HL-60 (cell line): ENCODE measurements at regions not wholly inside any gene's neighbourhood (a gene's known extent, or its start where the extent isn't known, plus 50 kb on each side); places are given as distances from the start of the nearest gene placed in this dataset.

ENCODE experiments used
- DNase-seq, 2 experiments: peaks; one replicate each; pipeline ENCODE4 v3.0.0-alpha.2; 2010 to 2020; ENCODE audit warnings: low read depth in 1 of 2, low spot score in 1 of 2
- H3K27ac ChIP-seq: fragments of 250-450 bp; sonication (Bioruptor Pico); replicated peaks from 2 replicates; pipeline ENCODE4 v1.5.1; 2020; ENCODE audit warnings: mild to moderate bottlenecking, moderate library complexity
- H3K27me3 ChIP-seq: fragments of 250-450 bp; sonication (Bioruptor Pico); 2 replicates; pipeline ENCODE4 v1.5.1; 2021; ENCODE audit warnings: mild to moderate bottlenecking, moderate library complexity; ENCODE audit not compliant: insufficient read depth, poor library complexity, severe bottlenecking
- H3K4me3 ChIP-seq: replicated peaks from 2 replicates; pipeline ENCODE4 v1.5.1; 2011; ENCODE audit warnings: mild to moderate bottlenecking, control low read depth, low read length; ENCODE audit not compliant: insufficient read depth
- CTCF ChIP-seq: IDR thresholded peaks from one replicate; pipeline ENCODE4 v1.5.1; 2011; ENCODE audit warnings: low read length, control low read depth, inconsistent platforms; ENCODE audit not compliant: insufficient read depth
- GABPA ChIP-seq: IDR thresholded peaks from 2 replicates; pipeline ENCODE4 v1.6.1; 2012; ENCODE audit warnings: low read depth
- POLR2AphosphoS5 ChIP-seq: IDR thresholded peaks from 2 replicates; pipeline ENCODE4 v1.6.1; 2012; ENCODE audit warnings: low read depth
- REST ChIP-seq: IDR thresholded peaks from 2 replicates; pipeline ENCODE4 v1.6.1; 2012; ENCODE audit warnings: low read depth; ENCODE audit not compliant: insufficient replicate concordance
- SPI1 ChIP-seq: IDR thresholded peaks from 2 replicates; pipeline ENCODE4 v1.6.1; 2012; ENCODE audit warnings: low read depth, mild to moderate bottlenecking, borderline replicate concordance

- no peak overlapping the region for H3K4me3 ChIP-seq
- no peak for TF ChIP-seq GABPA
- TF ChIP-seq SPI1, result no peak
- TF ChIP-seq POLR2AphosphoS5, result no peak
- no peak for TF ChIP-seq CTCF
- no peak for TF ChIP-seq REST
- H3K27me3 ChIP-seq, result no peaks in the 10 kb centered on the region
- no peak overlapping the region for H3K27ac ChIP-seq
- DNase-seq, result no peak
Measured at GRCh38 chr13:73664851-73665250, 469.4 kb downstream of the KLF12 start.

DNA sequence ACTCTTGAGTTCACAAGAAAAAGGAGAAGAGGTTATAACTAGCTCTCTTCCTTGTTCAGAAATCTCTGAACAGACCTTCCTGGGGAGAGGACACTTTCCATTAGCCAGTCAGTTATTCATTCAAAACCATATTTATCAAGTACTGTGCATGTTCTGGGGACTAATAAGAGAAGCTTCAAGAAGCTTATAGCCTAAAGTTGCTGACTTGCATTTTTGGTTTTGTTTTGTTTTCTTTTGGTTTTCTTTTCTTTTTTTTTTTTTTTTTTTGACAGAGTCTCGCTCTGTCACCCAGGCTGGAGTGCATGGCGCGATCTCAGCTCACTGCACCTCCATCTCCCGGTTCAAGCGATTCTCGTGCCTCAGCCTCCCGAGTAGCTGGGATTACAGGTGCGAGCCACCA lies 471.4 kb downstream of the KLF12 start:
- no peaks in the 10 kb centered on the region for H3K27me3 ChIP-seq
- TF ChIP-seq GABPA (no peak), CTCF (no peak), POLR2AphosphoS5 (no peak), REST (no peak), SPI1 (no peak)
- no peak overlapping the region for H3K27ac ChIP-seq
- no peak for DNase-seq
- H3K4me3 ChIP-seq, result no peak overlapping the region

GRCh38 chr13:73661687-73662425 lies 472.3 kb downstream of the KLF12 start:
- no peak for DNase-seq
- H3K4me3 ChIP-seq, result no peak overlapping the region
- no peak for TF ChIP-seq REST
- no peak for TF ChIP-seq POLR2AphosphoS5
- no peak for TF ChIP-seq SPI1
- no peak for TF ChIP-seq GABPA
- no peak for TF ChIP-seq CTCF
- no peak overlapping the region for H3K27ac ChIP-seq
- H3K27me3 ChIP-seq, result no peaks in the 10 kb centered on the region
